HepG2 (cell line): ENCODE measurements at regions not wholly inside any gene's neighbourhood (a gene's known extent, or its start where the extent isn't known, plus 50 kb on each side); places are given as distances from the start of the nearest gene placed in this dataset.

ENCODE experiments used
- ATAC-seq: fragments of 200-7000 bp; cut with Tn5 transposase; 3 replicates; pipeline ENCODE4 v1.9.1; 2020; ENCODE audit warnings: mild to moderate bottlenecking, moderate library complexity
- BruUV-seq: library from RNA; stranded (reverse); fragments of 400-500 nt; replicated peaks from 2 replicates; lab custom pipeline; 2021; lab: Mats Ljungman, UMichigan
- CTCF ChIA-PET: fragments of 300-600 bp; formaldehyde crosslinking; extraction: SDS; loops from one replicate; lab custom pipeline; 2021; ENCODE audit warnings: low total read pairs, inconsistent platforms, low intra/inter-chr PET ratio; lab: Yijun Ruan, JAX
- POLR2A ChIA-PET: fragments of 350-600 bp; sonication (Branson Sonifier 250); formaldehyde crosslinking; loops from one replicate; lab custom pipeline; 2020; ENCODE audit warnings: antibody characterized with exemption, inconsistent platforms; lab: Yijun Ruan, JAX
- DNase-seq: peaks from one replicate; pipeline ENCODE4 v3.0.0-alpha.2; 2015; ENCODE audit warnings: low spot score
- FAIRE-seq: peaks from 3 replicates; lab custom pipeline; 2011; peaks lifted over from hg19 to GRCh38; lab: Jason Lieb, UNC
- H2AFZ ChIP-seq: one replicate; pipeline ENCODE4 v1.6.1; 2011; ENCODE audit warnings: low read length, inconsistent platforms
- H3K27ac ChIP-seq: fragments of 300-600 bp; 3 replicates; pipeline ENCODE4 v1.8.0; 2011; ENCODE audit warnings: mixed run types, mild to moderate bottlenecking, mixed read lengths, low read length, inconsistent platforms; ENCODE audit not compliant: insufficient read depth; ENCODE audit errors: extremely low read length
- H3K27me3 ChIP-seq, 2 experiments: fragments of 200-600 bp in 1 of 2; 2 replicates in 1 of 2; 3 replicates in 1 of 2; pipeline versions ENCODE4 v1.6.0 to v1.8.0; 2011; ENCODE audit warnings: low read length in 2 of 2, mild to moderate bottlenecking in 2 of 2, moderate library complexity in 2 of 2, inconsistent platforms in 1 of 2; ENCODE audit not compliant: insufficient read depth in 2 of 2, control insufficient read depth in 1 of 2
- H3K36me3 ChIP-seq, 2 experiments: fragments of 200-600 bp in 1 of 2; replicated peaks in 1 of 2; 2 replicates in 1 of 2; 3 replicates in 1 of 2; pipeline versions ENCODE4 v1.5.1 to v1.8.0; 2011; ENCODE audit warnings: low read length in 2 of 2, inconsistent platforms in 1 of 2; ENCODE audit not compliant: insufficient read depth in 2 of 2, control insufficient read depth in 1 of 2
- H3K4me1 ChIP-seq: 2 replicates; pipeline ENCODE4 v1.5.1; 2012; ENCODE audit warnings: low read length, inconsistent platforms; ENCODE audit not compliant: insufficient read depth
- H3K4me2 ChIP-seq: 2 replicates; pipeline ENCODE4 v1.6.0; 2011; ENCODE audit warnings: low read depth, low read length, inconsistent platforms
- H3K4me3 ChIP-seq, 3 experiments: fragments of 200-600 bp in 1 of 3; sonication (generic), shearing (Covaris generic) in 1 of 3; replicated peaks in 1 of 3; 2 replicates each; pipeline ENCODE4 v1.5.1; 2011 to 2016; ENCODE audit warnings: low read length in 3 of 3, inconsistent platforms in 2 of 3, low read depth in 2 of 3, mild to moderate bottlenecking in 2 of 3, control low read depth in 1 of 3, mixed read lengths in 1 of 3; ENCODE audit not compliant: insufficient read depth in 1 of 3
- H3K79me2 ChIP-seq: one replicate; pipeline ENCODE4 v1.6.1; 2011; ENCODE audit warnings: low read length, inconsistent platforms; ENCODE audit not compliant: insufficient read depth
- H3K9ac ChIP-seq: 2 replicates; pipeline ENCODE4 v1.6.0; 2011; ENCODE audit warnings: mild to moderate bottlenecking, low read depth, low read length, inconsistent platforms; ENCODE audit not compliant: insufficient read depth
- H3K9me3 ChIP-seq: 2 replicates; pipeline ENCODE4 v1.5.1; 2012; ENCODE audit warnings: mild to moderate bottlenecking, low read length
- H4K20me1 ChIP-seq: 2 replicates; pipeline ENCODE4 v1.6.0; 2011; ENCODE audit warnings: inconsistent platforms, mild to moderate bottlenecking, low read length, moderate library complexity; ENCODE audit not compliant: insufficient read depth
- CEBPB ChIP-seq: IDR thresholded peaks from 2 replicates; pipeline ENCODE4 v1.6.1; 2011; ENCODE audit warnings: low read depth, low read length, improper control_type of control experiment, borderline replicate concordance
- DPF2 ChIP-seq: sonication (generic); formaldehyde crosslinking; IDR thresholded peaks from 2 replicates; pipeline ENCODE4 v1.4.0; 2020; ENCODE audit warnings: mild to moderate bottlenecking, low read depth, missing genetic modification reagents, borderline replicate concordance
- FLYWCH1 ChIP-seq: sonication (generic); formaldehyde crosslinking; IDR thresholded peaks from 2 replicates; pipeline ENCODE4 v1.8.1; 2023; ENCODE audit warnings: mild to moderate bottlenecking, missing genetic modification reagents
- PATZ1 ChIP-seq: sonication (generic); formaldehyde crosslinking; IDR thresholded peaks from 2 replicates; pipeline ENCODE4 v1.4.0; 2020; ENCODE audit warnings: missing genetic modification reagents
- POLR2AphosphoS2 ChIP-seq: IDR thresholded peaks from 2 replicates; pipeline ENCODE4 v1.6.1; 2011; ENCODE audit warnings: low read depth, low read length, improper control_type of control experiment
- STAG1 ChIP-seq: sonication (generic); formaldehyde crosslinking; IDR thresholded peaks from 2 replicates; pipeline ENCODE4 v1.4.0; 2020; ENCODE audit warnings: missing genetic modification reagents
- ZNF274 ChIP-seq: sonication (generic); formaldehyde crosslinking; IDR thresholded peaks from 2 replicates; pipeline ENCODE4 v1.5.1; 2020; ENCODE audit warnings: mild to moderate bottlenecking, missing genetic modification reagents
- ZNF619 ChIP-seq: sonication (generic); formaldehyde crosslinking; IDR thresholded peaks from 2 replicates; pipeline ENCODE4 v1.4.0; 2020; ENCODE audit warnings: mild to moderate bottlenecking, missing genetic modification reagents
- ZNF749 ChIP-seq: sonication (generic); formaldehyde crosslinking; IDR thresholded peaks from 2 replicates; pipeline ENCODE4 v1.8.0; 2022; ENCODE audit warnings: mild to moderate bottlenecking, missing genetic modification reagents, moderate library complexity, borderline replicate concordance
- ZNF75D ChIP-seq: sonication (generic); formaldehyde crosslinking; IDR thresholded peaks from 2 replicates; pipeline ENCODE4 v1.8.1; 2023; ENCODE audit warnings: missing genetic modification reagents, mild to moderate bottlenecking, borderline replicate concordance
- ZNF776 ChIP-seq: sonication (generic); formaldehyde crosslinking; IDR thresholded peaks from 2 replicates; pipeline ENCODE4 v1.4.0; 2020; ENCODE audit warnings: mild to moderate bottlenecking, missing genetic modification reagents
- ZNF781 ChIP-seq: sonication (generic); formaldehyde crosslinking; IDR thresholded peaks from 2 replicates; pipeline ENCODE4 v1.5.1; 2020; ENCODE audit warnings: borderline replicate concordance, mild to moderate bottlenecking, missing genetic modification reagents; ENCODE audit errors: not compliant biosample characterization
- WGBS: methylation state at CpG from one replicate; pipeline ENCODE4 v1.1.6; 2017; ENCODE audit warnings: low lambda C conversion rate; 5-methylcytosine and 5-hydroxymethylcytosine counted together
- in situ Hi-C: cut with HindIII; loops from 2 replicates; pipeline ENCODE4 v1.10.0; 2017; ENCODE audit warnings: low pct_unique_long_range_greater_than_20kb; ENCODE audit not compliant: extremely low pct_ligation_motif_present
- intact Hi-C: fragments of 100-400 bp; cut with micrococcal nuclease; formaldehyde crosslinking; loops from one replicate; pipeline ENCODE4 v1.10.0; 2022; ENCODE audit not compliant: unreplicated experiment

- CTCF ChIA-PET: no interaction called here
Observed at GRCh38 chr13:111541345-111541744, 220.9 kb downstream of the TEX29 start.

More at GRCh38 chr13:111541345-111541744, 220.9 kb downstream of the TEX29 start:
- no peaks in the 10 kb centered on the region for H4K20me1 ChIP-seq
- no peak for ATAC-seq
- no peaks in the 10 kb centered on the region for H3K79me2 ChIP-seq
- in situ Hi-C loops: no loop called here
- H2AFZ ChIP-seq: no peak overlapping the region
- POLR2A ChIA-PET: no interaction called here
- no TSS peak for BruUV-seq
- no peak overlapping the region for H3K4me2 ChIP-seq
- H3K27ac ChIP-seq: no peak overlapping the region
- H3K27me3 ChIP-seq: peaks cover 1 to 39% of the 10 kb centered on the region in 2 experiments; a peak in 4 of 5 replicates
- no peak for TF ChIP-seq ZNF75D (CRISPR knock-in tag)
- no peak for TF ChIP-seq STAG1 (CRISPR knock-in tag)
- no peak for TF ChIP-seq ZNF749 (CRISPR knock-in tag)
- no peak for TF ChIP-seq ZNF619 (CRISPR knock-in tag)
- TF ChIP-seq ZNF776 (CRISPR knock-in tag): no peak
- TF ChIP-seq ZNF274: no peak
- no peak for TF ChIP-seq ZNF781 (CRISPR knock-in tag)
- no peak for TF ChIP-seq POLR2AphosphoS2
- no peak for TF ChIP-seq DPF2 (CRISPR knock-in tag)
- no peak for TF ChIP-seq FLYWCH1 (CRISPR knock-in tag)
- TF ChIP-seq PATZ1 (CRISPR knock-in tag): no peak
- TF ChIP-seq CEBPB: no peak
- TF ChIP-seq, all 625 proteins: peak for 0
- Histone ChIP-seq H3K36me3 (no peaks in the 10 kb centered on the region), H3K9ac (no peak overlapping the region), H3K9me3 (no peaks in the 10 kb centered on the region), H3K4me3 (no peak overlapping the region), H3K4me1 (no peaks in the 10 kb centered on the region)
- FAIRE-seq: no peak
- 39% methylated on average over 4 of the region's 11 CpGs for WGBS
- no peak for DNase-seq
- intact Hi-C loops: no loop called here
